CD14-positive monocyte (primary cell): ENCODE measurements at regions not wholly inside any gene's neighbourhood (a gene's known extent, or its start where the extent isn't known, plus 50 kb on each side); places are given as distances from the start of the nearest gene placed in this dataset.

Experiments
- DNase-seq, 3 donors: peaks; one replicate each; pipeline ENCODE4 v3.0.0-alpha.2; 2011 to 2022
- H2AFZ ChIP-seq: 2 replicates; pipeline ENCODE4 v1.6.0; 2012; ENCODE audit warnings: mild to moderate bottlenecking, low read depth, low read length, inconsistent platforms; ENCODE audit not compliant: insufficient read depth, poor library complexity, severe bottlenecking
- H3K27ac ChIP-seq, 2 donors: 1 replicate in 1 of 2; 2 replicates in 1 of 2; pipeline ENCODE4 v1.5.1; 2012 to 2013; ENCODE audit warnings: low read length in 2 of 2, control low read depth in 1 of 2, inconsistent platforms in 1 of 2, low read depth in 1 of 2, mild to moderate bottlenecking in 1 of 2
- H3K27me3 ChIP-seq, 2 donors: one replicate each; pipeline versions ENCODE4 v1.6.0 to v1.6.1; 2011 to 2013; ENCODE audit warnings: low read length in 2 of 2; ENCODE audit not compliant: control insufficient read depth in 2 of 2, insufficient read depth in 2 of 2
- H3K36me3 ChIP-seq, 2 donors: replicated peaks in 1 of 2; 1 replicate in 1 of 2; 2 replicates in 1 of 2; pipeline versions ENCODE4 v1.5.1 to v1.6.1; 2012 to 2013; ENCODE audit warnings: low read length in 2 of 2, control low read depth in 1 of 2, inconsistent platforms in 1 of 2, mild to moderate bottlenecking in 1 of 2; ENCODE audit not compliant: insufficient read depth in 2 of 2, control insufficient read depth in 1 of 2
- H3K4me1 ChIP-seq, 2 donors: 1 replicate in 1 of 2; 2 replicates in 1 of 2; pipeline versions ENCODE4 v1.5.1 to v1.6.1; 2012 to 2013; ENCODE audit warnings: low read length in 2 of 2, control low read depth in 1 of 2, inconsistent platforms in 1 of 2, mild to moderate bottlenecking in 1 of 2, moderate library complexity in 1 of 2; ENCODE audit not compliant: insufficient read depth in 2 of 2, control insufficient read depth in 1 of 2
- H3K4me2 ChIP-seq: replicated peaks from 2 replicates; pipeline ENCODE3; 2012; ENCODE audit warnings: low read length, moderate library complexity, mild to moderate bottlenecking; ENCODE audit not compliant: poor library complexity, severe bottlenecking; ENCODE audit errors: extremely low read depth
- H3K4me3 ChIP-seq, 3 experiments: fragments of 200-600 bp in 1 of 3; sonication (generic) in 1 of 3; replicated peaks in 1 of 3; 1 replicate in 2 of 3; 2 replicates in 1 of 3; pipeline ENCODE4 v1.5.1; 2011 to 2013; ENCODE audit warnings: low read length in 3 of 3, mild to moderate bottlenecking in 3 of 3, control low read depth in 2 of 3, low read depth in 2 of 3, inconsistent platforms in 1 of 3, moderate library complexity in 1 of 3
- H3K79me2 ChIP-seq: 2 replicates; pipeline ENCODE4 v1.6.0; 2012; ENCODE audit warnings: mild to moderate bottlenecking, control low read depth, inconsistent platforms, low read length, moderate library complexity; ENCODE audit not compliant: insufficient read depth
- H3K9ac ChIP-seq: 2 replicates; pipeline ENCODE4 v1.6.0; 2017; ENCODE audit warnings: low read length, mild to moderate bottlenecking; ENCODE audit not compliant: insufficient read depth, poor library complexity, severe bottlenecking
- H3K9me3 ChIP-seq, 2 donors: replicated peaks in 1 of 2; 1 replicate in 1 of 2; 2 replicates in 1 of 2; pipeline versions ENCODE4 v1.5.1 to v1.6.1; 2012 to 2013; ENCODE audit warnings: low read length in 2 of 2, control low read depth in 1 of 2; ENCODE audit not compliant: control insufficient read depth in 1 of 2, insufficient read depth in 1 of 2
- H4K20me1 ChIP-seq: 2 replicates; pipeline ENCODE4 v1.6.0; 2012; ENCODE audit warnings: mild to moderate bottlenecking, low read length, control low read depth, moderate library complexity; ENCODE audit not compliant: insufficient read depth
- H3K27ac Mint-ChIP-seq, 7 donors: one replicate each; pipeline ENCODE4 v1.8.0; 2020; ENCODE audit warnings: mild to moderate bottlenecking in 7 of 7, mixed read lengths in 7 of 7, moderate library complexity in 6 of 7, inconsistent platforms in 2 of 7
- H3K27me3 Mint-ChIP-seq, 3 donors: one replicate each; pipeline ENCODE4 v1.8.0; 2021 to 2022; ENCODE audit warnings: low read depth in 3 of 3, mild to moderate bottlenecking in 3 of 3, mixed read lengths in 3 of 3, moderate library complexity in 3 of 3, inconsistent platforms in 1 of 3
- H3K36me3 Mint-ChIP-seq, 2 donors: one replicate each; pipeline ENCODE4 v1.8.0; 2020; ENCODE audit warnings: mixed read lengths in 2 of 2, inconsistent platforms in 1 of 2, mild to moderate bottlenecking in 1 of 2
- H3K4me1 Mint-ChIP-seq: one replicate; pipeline ENCODE4 v1.8.0; 2020; ENCODE audit warnings: mild to moderate bottlenecking, mixed read lengths
- H3K4me3 Mint-ChIP-seq, 2 donors: one replicate each; pipeline ENCODE4 v1.8.0; 2020; ENCODE audit warnings: mild to moderate bottlenecking in 2 of 2, mixed read lengths in 2 of 2, moderate library complexity in 1 of 2
- H3K9me3 Mint-ChIP-seq, 7 donors: one replicate each; pipeline ENCODE4 v1.8.0; 2020 to 2022; ENCODE audit warnings: mixed read lengths in 7 of 7, mild to moderate bottlenecking in 6 of 7, moderate library complexity in 6 of 7, inconsistent platforms in 2 of 7
- WGBS: methylation state at CpG from one replicate; pipeline ENCODE4 v1.1.5; 2013; ENCODE audit warnings: missing lambda C conversion rate; ENCODE audit not compliant: insufficient coverage; 5-methylcytosine and 5-hydroxymethylcytosine counted together
- intact Hi-C, 2 donors: fragments of 100-400 bp; cut with micrococcal nuclease; formaldehyde crosslinking; loops; one replicate each; pipeline versions ENCODE4 v1.15.0 to v1.15.1; 2023
- TF ChIP-seq, protein P1 (sequence below): fragments of 200-600 bp; IDR thresholded peaks from one replicate; pipeline ENCODE4 v1.8.0; 2022; ENCODE audit warnings: antibody characterized with exemption, mild to moderate bottlenecking

DNA sequence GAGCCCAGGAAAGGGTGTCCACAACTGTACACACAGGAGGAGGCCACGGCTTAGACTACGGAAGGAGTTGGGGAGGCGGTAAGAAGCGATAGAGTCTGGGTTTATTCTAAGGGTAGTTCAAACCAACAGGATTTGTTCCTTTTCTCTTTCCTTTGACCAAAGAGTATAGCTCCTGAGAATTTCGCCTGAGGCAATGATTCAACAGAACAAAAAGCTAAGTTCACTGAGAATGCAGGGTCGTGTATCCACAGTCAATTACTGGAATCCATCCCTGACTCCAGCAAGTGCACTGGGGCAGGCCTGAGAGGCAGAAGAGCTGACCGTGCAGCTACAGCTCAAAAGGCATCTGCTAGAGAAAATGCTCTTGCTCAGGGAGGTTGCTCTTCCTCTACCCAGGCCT lies 140.9 kb downstream of the TFCP2L1 start:
- no peak for DNase-seq
- H3K4me3 Mint-ChIP-seq, result no peak overlapping the region
- intact Hi-C loops, result no loop called here
- H3K36me3 Mint-ChIP-seq, result no peaks in the 10 kb centered on the region
- peaks cover 4 to 6% (median 5%) of the 10 kb centered on the region in 3 donors for H3K27me3 Mint-ChIP-seq
- Histone ChIP-seq H3K9ac (no peak overlapping the region), H3K4me3 (no peak overlapping the region), H3K27ac (no peak overlapping the region), H3K4me2 (no peak overlapping the region), H3K4me1 (no peaks in the 10 kb centered on the region), H3K36me3 (no peaks in the 10 kb centered on the region), H4K20me1 (no peaks in the 10 kb centered on the region), H3K27me3 (no peaks in the 10 kb centered on the region), H3K9me3 (peaks cover 0 to 3% of the 10 kb centered on the region in 2 donors), H3K79me2 (no peaks in the 10 kb centered on the region), H2AFZ (no peak overlapping the region)
- no peaks in the 10 kb centered on the region for H3K4me1 Mint-ChIP-seq
- TF ChIP-seq, protein P1, sequence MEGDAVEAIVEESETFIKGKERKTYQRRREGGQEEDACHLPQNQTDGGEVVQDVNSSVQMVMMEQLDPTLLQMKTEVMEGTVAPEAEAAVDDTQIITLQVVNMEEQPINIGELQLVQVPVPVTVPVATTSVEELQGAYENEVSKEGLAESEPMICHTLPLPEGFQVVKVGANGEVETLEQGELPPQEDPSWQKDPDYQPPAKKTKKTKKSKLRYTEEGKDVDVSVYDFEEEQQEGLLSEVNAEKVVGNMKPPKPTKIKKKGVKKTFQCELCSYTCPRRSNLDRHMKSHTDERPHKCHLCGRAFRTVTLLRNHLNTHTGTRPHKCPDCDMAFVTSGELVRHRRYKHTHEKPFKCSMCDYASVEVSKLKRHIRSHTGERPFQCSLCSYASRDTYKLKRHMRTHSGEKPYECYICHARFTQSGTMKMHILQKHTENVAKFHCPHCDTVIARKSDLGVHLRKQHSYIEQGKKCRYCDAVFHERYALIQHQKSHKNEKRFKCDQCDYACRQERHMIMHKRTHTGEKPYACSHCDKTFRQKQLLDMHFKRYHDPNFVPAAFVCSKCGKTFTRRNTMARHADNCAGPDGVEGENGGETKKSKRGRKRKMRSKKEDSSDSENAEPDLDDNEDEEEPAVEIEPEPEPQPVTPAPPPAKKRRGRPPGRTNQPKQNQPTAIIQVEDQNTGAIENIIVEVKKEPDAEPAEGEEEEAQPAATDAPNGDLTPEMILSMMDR, result no peak
- WGBS, result 84% methylated on average over 3 of the region's 7 CpGs
- H3K9me3 Mint-ChIP-seq, result peaks cover 3 to 5% (median 4%) of the 10 kb centered on the region in 7 donors
- no peak overlapping the region for H3K27ac Mint-ChIP-seq

- no peak for DNase-seq
- Mint-ChIP-seq H3K27ac (no peak overlapping the region), H3K4me1 (no peaks in the 10 kb centered on the region), H3K36me3 (no peaks in the 10 kb centered on the region), H3K9me3 (peaks cover 0 to 2% (median 0%) of the 10 kb centered on the region in 7 donors), H3K4me3 (no peak overlapping the region), H3K27me3 (peaks cover 3 to 7% (median 4%) of the 10 kb centered on the region in 3 donors)
- H3K4me1 ChIP-seq, result no peaks in the 10 kb centered on the region
- no CpG with 5 or more reads among the region's 5 CpGs for WGBS
- intact Hi-C loops, result no loop called here
- no peak overlapping the region for H3K27ac ChIP-seq
- H4K20me1 ChIP-seq, result no peaks in the 10 kb centered on the region
- no peak overlapping the region for H3K4me3 ChIP-seq
- H3K9ac ChIP-seq, result no peak overlapping the region
- H3K79me2 ChIP-seq, result no peaks in the 10 kb centered on the region
- H3K9me3 ChIP-seq, result no peaks in the 10 kb centered on the region
- H3K27me3 ChIP-seq, result no peaks in the 10 kb centered on the region
- no peak overlapping the region for H3K4me2 ChIP-seq
- H3K36me3 ChIP-seq, result no peaks in the 10 kb centered on the region
- TF ChIP-seq, protein P1, result no peak
- no peak overlapping the region for H2AFZ ChIP-seq
Measured at GRCh38 chr2:121146630-121147029, 138.4 kb downstream of the TFCP2L1 start.
